HUES48 (cell line): ENCODE measurements at regions not wholly inside any gene's neighbourhood (a gene's known extent, or its start where the extent isn't known, plus 50 kb on each side); places are given as distances from the start of the nearest gene placed in this dataset.

ENCODE experiments used
- H3K27ac ChIP-seq: one replicate; pipeline ENCODE4 v1.7.0; 2013; ENCODE audit warnings: low read depth, low read length, inconsistent platforms
- H3K27me3 ChIP-seq: 2 replicates; pipeline ENCODE4 v1.6.1; 2013; ENCODE audit warnings: mild to moderate bottlenecking, low read length; ENCODE audit not compliant: control insufficient read depth, insufficient read depth
- H3K36me3 ChIP-seq: 2 replicates; pipeline ENCODE4 v1.6.1; 2013; ENCODE audit warnings: low read length; ENCODE audit not compliant: control insufficient read depth, insufficient read depth
- H3K4me1 ChIP-seq: 2 replicates; pipeline ENCODE4 v1.6.1; 2013; ENCODE audit warnings: mild to moderate bottlenecking, low read length; ENCODE audit not compliant: control insufficient read depth, insufficient read depth
- H3K4me3 ChIP-seq: 2 replicates; pipeline ENCODE4 v1.5.1; 2013; ENCODE audit warnings: mild to moderate bottlenecking, low read depth, low read length
- H3K9ac ChIP-seq: 2 replicates; pipeline ENCODE4 v1.6.1; 2013; ENCODE audit warnings: mild to moderate bottlenecking, low read depth, low read length, moderate library complexity
- H3K9me3 ChIP-seq: 2 replicates; pipeline ENCODE4 v1.6.1; 2013; ENCODE audit warnings: low read length; ENCODE audit not compliant: control insufficient read depth, insufficient read depth

- H3K36me3 ChIP-seq = no peaks in the 10 kb centered on the region
- H3K9ac ChIP-seq = no peak overlapping the region
- no peak overlapping the region for H3K27ac ChIP-seq
- H3K4me3 ChIP-seq = no peak overlapping the region
- H3K27me3 ChIP-seq = no peaks in the 10 kb centered on the region
- H3K4me1 ChIP-seq = no peaks in the 10 kb centered on the region
- no peaks in the 10 kb centered on the region for H3K9me3 ChIP-seq
Observed at GRCh38 chr3:157559401-157559800, 56.2 kb upstream of the VEPH1 start.
